ENCODE measurements at regions not wholly inside any gene's neighbourhood (a gene's known extent, or its start where the extent isn't known, plus 50 kb on each side); places are given as distances from the start of the nearest gene placed in this dataset.

DNA sequence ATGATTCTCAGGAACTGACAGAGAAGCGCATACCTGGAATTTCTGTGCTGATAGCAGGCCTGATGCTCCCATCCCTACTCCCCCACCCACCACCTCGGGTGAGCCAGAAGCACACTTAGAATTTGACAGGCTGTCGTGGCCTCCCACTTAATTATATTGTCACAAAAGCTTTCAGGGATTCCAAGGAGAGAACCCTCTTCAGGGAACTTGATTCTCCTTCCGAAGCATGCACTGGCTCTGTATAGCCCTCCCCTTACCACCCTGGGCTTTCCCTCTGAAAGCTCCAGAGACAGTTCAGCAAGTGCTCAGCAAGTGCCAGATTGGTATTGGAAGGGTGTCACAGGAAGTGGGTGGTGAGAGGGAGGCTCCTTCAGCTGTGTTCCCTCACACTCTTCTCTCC lies 252.5 kb upstream of the SIX2 start:
- no peak for DNase-seq (ENCODE audit: extremely low read depth, low read depth)
- TF ChIP-seq, protein P1, sequence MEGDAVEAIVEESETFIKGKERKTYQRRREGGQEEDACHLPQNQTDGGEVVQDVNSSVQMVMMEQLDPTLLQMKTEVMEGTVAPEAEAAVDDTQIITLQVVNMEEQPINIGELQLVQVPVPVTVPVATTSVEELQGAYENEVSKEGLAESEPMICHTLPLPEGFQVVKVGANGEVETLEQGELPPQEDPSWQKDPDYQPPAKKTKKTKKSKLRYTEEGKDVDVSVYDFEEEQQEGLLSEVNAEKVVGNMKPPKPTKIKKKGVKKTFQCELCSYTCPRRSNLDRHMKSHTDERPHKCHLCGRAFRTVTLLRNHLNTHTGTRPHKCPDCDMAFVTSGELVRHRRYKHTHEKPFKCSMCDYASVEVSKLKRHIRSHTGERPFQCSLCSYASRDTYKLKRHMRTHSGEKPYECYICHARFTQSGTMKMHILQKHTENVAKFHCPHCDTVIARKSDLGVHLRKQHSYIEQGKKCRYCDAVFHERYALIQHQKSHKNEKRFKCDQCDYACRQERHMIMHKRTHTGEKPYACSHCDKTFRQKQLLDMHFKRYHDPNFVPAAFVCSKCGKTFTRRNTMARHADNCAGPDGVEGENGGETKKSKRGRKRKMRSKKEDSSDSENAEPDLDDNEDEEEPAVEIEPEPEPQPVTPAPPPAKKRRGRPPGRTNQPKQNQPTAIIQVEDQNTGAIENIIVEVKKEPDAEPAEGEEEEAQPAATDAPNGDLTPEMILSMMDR (IDR thresholded peaks at IDR 0.05; ENCODE audit: low read depth, low read length, missing control alignments): no peak
- no peak overlapping the region for H3K4me3 ChIP-seq (replicated peaks; ENCODE audit: low read depth, low read length)

DNA sequence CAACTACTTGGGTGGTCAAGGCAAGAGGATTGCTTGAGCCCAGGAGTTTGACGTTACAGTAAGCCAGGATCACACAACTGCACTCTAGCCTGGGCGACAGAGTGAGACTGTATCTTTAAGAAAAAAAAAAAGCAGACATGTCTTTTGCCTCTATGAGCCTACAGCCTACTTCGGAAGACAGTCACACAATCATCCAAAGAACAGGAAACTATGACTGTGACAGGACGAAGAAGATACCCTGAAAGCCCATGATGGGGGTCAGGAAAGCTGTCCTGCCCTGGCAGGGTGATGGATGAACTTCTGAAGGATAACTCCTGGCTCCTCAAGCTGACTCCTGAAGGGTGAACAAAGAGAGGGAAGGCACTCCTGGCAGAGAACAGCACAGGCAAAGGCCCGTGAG lies 251.7 kb upstream of the SIX2 start:
- TF ChIP-seq, protein P1 (IDR thresholded peaks at IDR 0.05; ENCODE audit: low read depth, low read length, missing control alignments): no peak
- H3K4me3 ChIP-seq (replicated peaks; ENCODE audit: low read depth, low read length): no peak overlapping the region
- no peak for DNase-seq (ENCODE audit: extremely low read depth, low read depth)

- no peak overlapping the region for H3K4me3 ChIP-seq (replicated peaks; ENCODE audit: low read depth, low read length)
- DNase-seq (ENCODE audit: extremely low read depth, low read depth): no peak
- TF ChIP-seq, protein P1 (IDR thresholded peaks at IDR 0.05; ENCODE audit: low read depth, low read length, missing control alignments): no peak
Measured at GRCh38 chr2:45259547-45260160, 250.4 kb upstream of the SIX2 start.

- DNase-seq (ENCODE audit: extremely low read depth, low read depth): no peak
Measured at GRCh38 chr2:45259138-45259537, 249.9 kb upstream of the SIX2 start.

GRCh38 chr2:45258311-45258710 lies 249.1 kb upstream of the SIX2 start:
- DNase-seq (ENCODE audit: extremely low read depth, low read depth): no peak
- no peak overlapping the region for H3K4me3 ChIP-seq (replicated peaks; ENCODE audit: low read depth, low read length)
- TF ChIP-seq, protein P1 (IDR thresholded peaks at IDR 0.05; ENCODE audit: low read depth, low read length, missing control alignments): no peak

More at GRCh38 chr2:45259138-45259537, 249.9 kb upstream of the SIX2 start:
- H3K4me3 ChIP-seq (replicated peaks; ENCODE audit: low read depth, low read length): no peak overlapping the region
- TF ChIP-seq, protein P1 (IDR thresholded peaks at IDR 0.05; ENCODE audit: low read depth, low read length, missing control alignments): no peak

- no peak for DNase-seq (ENCODE audit: extremely low read depth, low read depth)
- TF ChIP-seq, protein P1 (IDR thresholded peaks at IDR 0.05; ENCODE audit: low read depth, low read length, missing control alignments): no peak
- no peak overlapping the region for H3K4me3 ChIP-seq (replicated peaks; ENCODE audit: low read depth, low read length)
Measured at GRCh38 chr2:45257820-45258219, 248.6 kb upstream of the SIX2 start.
